ENCODE measurements at regions not wholly inside any gene's neighbourhood (a gene's known extent, or its start where the extent isn't known, plus 50 kb on each side); places are given as distances from the start of the nearest gene placed in this dataset.

DNA sequence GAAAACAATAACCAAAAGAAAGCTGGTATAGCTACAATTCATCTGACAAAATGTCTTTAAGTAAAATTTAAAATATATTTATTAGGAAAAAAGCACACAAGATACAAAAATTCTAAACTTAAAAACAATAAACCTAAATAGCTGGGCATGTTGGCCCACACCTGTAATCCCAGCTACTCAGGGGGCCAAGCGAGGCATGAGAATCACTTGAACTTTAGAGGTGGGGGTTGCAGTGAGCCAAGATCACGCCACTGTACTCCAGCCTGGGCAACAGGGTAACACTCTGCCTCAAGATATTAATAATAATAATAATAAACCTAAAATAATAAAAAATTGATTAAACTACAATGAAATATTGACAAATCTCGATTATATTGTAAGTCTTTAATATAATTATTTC, 77.8 kb upstream of the PDK4 start:
- TF ChIP-seq, protein P1, sequence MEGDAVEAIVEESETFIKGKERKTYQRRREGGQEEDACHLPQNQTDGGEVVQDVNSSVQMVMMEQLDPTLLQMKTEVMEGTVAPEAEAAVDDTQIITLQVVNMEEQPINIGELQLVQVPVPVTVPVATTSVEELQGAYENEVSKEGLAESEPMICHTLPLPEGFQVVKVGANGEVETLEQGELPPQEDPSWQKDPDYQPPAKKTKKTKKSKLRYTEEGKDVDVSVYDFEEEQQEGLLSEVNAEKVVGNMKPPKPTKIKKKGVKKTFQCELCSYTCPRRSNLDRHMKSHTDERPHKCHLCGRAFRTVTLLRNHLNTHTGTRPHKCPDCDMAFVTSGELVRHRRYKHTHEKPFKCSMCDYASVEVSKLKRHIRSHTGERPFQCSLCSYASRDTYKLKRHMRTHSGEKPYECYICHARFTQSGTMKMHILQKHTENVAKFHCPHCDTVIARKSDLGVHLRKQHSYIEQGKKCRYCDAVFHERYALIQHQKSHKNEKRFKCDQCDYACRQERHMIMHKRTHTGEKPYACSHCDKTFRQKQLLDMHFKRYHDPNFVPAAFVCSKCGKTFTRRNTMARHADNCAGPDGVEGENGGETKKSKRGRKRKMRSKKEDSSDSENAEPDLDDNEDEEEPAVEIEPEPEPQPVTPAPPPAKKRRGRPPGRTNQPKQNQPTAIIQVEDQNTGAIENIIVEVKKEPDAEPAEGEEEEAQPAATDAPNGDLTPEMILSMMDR (conservative IDR thresholded peaks at IDR 0.05): no peak
- no peak for TF ChIP-seq ZFX (IDR thresholded peaks at IDR 0.05)

Data from C4-2B (cell line).